Germinal center (tissue), 1 donor: ENCODE measurements at regions not wholly inside any gene's neighbourhood (a gene's known extent, or its start where the extent isn't known, plus 50 kb on each side); places are given as distances from the start of the nearest gene placed in this dataset.
"Not testable (repeated sequence)": the region's sequence is repeated elsewhere in the genome, so short reads cannot be mapped to it uniquely, and the experiment has no call there.

ENCODE experiments used
- DNase-seq: peaks from one replicate; pipeline ENCODE4 v3.0.0; 2012; ENCODE audit warnings: mixed read lengths, low spot score

GRCh38 chr5:112112346-112112745 lies 306.7 kb downstream of the EPB41L4A start:
- DNase-seq, result no peak

- no peak for DNase-seq
These were observed 309.6 kb downstream of the EPB41L4A start for GRCh38 chr5:112109331-112110007.

GRCh38 chr5:112106878-112107277 lies 312.2 kb downstream of the EPB41L4A start:
- DNase-seq, result no peak

GRCh38 chr5:112097768-112098167 lies 321.3 kb downstream of the EPB41L4A start:
- no peak for DNase-seq

- DNase-seq, result no peak
These were observed 330.2 kb upstream of the NREP start for GRCh38 chr5:112087222-112087621.

GRCh38 chr5:112086740-112087139 lies 329.7 kb upstream of the NREP start:
- DNase-seq, result no peak

GRCh38 chr5:112084149-112084548 lies 327.2 kb upstream of the NREP start:
- no peak for DNase-seq

GRCh38 chr5:112083623-112084022 lies 326.6 kb upstream of the NREP start:
- DNase-seq, result no peak

- no peak for DNase-seq
These were observed 320.2 kb upstream of the NREP start for GRCh38 chr5:112077180-112077579.

GRCh38 chr5:112070022-112070421 lies 313.0 kb upstream of the NREP start:
- DNase-seq, result no peak

GRCh38 chr5:112069329-112069728 lies 312.3 kb upstream of the NREP start:
- DNase-seq, result no peak

- no peak for DNase-seq
These were observed 311.6 kb upstream of the NREP start for GRCh38 chr5:112068593-112068992.

GRCh38 chr5:112065781-112066180 lies 308.8 kb upstream of the NREP start:
- DNase-seq, result no peak

- DNase-seq, result no peak
These were observed 308.0 kb upstream of the NREP start for GRCh38 chr5:112064956-112065355.

GRCh38 chr5:112064271-112064701 lies 307.3 kb upstream of the NREP start:
- DNase-seq, result no peak

- no peak for DNase-seq
These were observed 306.9 kb upstream of the NREP start for GRCh38 chr5:112063856-112064255.

GRCh38 chr5:112063191-112063590 lies 306.2 kb upstream of the NREP start:
- no peak for DNase-seq

- no peak for DNase-seq
These were observed 305.2 kb upstream of the NREP start for GRCh38 chr5:112062181-112062580.

- no peak for DNase-seq
These were observed 304.7 kb upstream of the NREP start for GRCh38 chr5:112061666-112062065.

GRCh38 chr5:112059579-112060135 lies 302.7 kb upstream of the NREP start:
- DNase-seq, result no peak

GRCh38 chr5:112049738-112050137 lies 292.7 kb upstream of the NREP start:
- DNase-seq, result no peak

GRCh38 chr5:112036206-112036605 lies 279.2 kb upstream of the NREP start:
- no peak for DNase-seq

GRCh38 chr5:112034421-112034979 lies 277.5 kb upstream of the NREP start:
- DNase-seq, result no peak

GRCh38 chr5:112026879-112027278 lies 269.9 kb upstream of the NREP start:
- not testable (repeated sequence) for DNase-seq
